Psoas muscle (tissue), 7 donors: ENCODE measurements at regions not wholly inside any gene's neighbourhood (a gene's known extent, or its start where the extent isn't known, plus 50 kb on each side); places are given as distances from the start of the nearest gene placed in this dataset.

Experiments used
- ATAC-seq, 4 donors: fragments of 200-7000 bp; cut with Tn5 transposase; one replicate each; pipeline ENCODE4 v1.9.1; 2020; ENCODE audit warnings: moderate library complexity in 3 of 4, mild to moderate bottlenecking in 2 of 4
- DNase-seq, 2 donors: peaks; one replicate each; pipeline ENCODE4 v3.0.0-alpha.2; 2020
- H3K27ac ChIP-seq: fragments of 200-600 bp; one replicate; pipeline ENCODE4 v1.8.0; 2022
- H3K27me3 ChIP-seq, 3 donors: fragments of 200-600 bp in 1 of 3; one replicate each; pipeline versions ENCODE4 v1.6.1 to v1.8.0; 2013 to 2022; ENCODE audit warnings: low read length in 2 of 3, mild to moderate bottlenecking in 2 of 3, moderate library complexity in 1 of 3; ENCODE audit not compliant: insufficient read depth in 3 of 3
- H3K36me3 ChIP-seq, 2 donors: fragments of 200-600 bp in 1 of 2; one replicate each; pipeline versions ENCODE4 v1.6.1 to v1.8.0; 2013 to 2022; ENCODE audit warnings: low read depth in 1 of 2, mild to moderate bottlenecking in 1 of 2, moderate library complexity in 1 of 2; ENCODE audit not compliant: insufficient read depth in 1 of 2
- H3K4me1 ChIP-seq: fragments of 200-600 bp; one replicate; pipeline ENCODE4 v1.8.0; 2022
- H3K4me3 ChIP-seq: fragments of 200-600 bp; one replicate; pipeline ENCODE4 v1.8.0; 2022; ENCODE audit warnings: mild to moderate bottlenecking
- H3K9me3 ChIP-seq: fragments of 200-600 bp; one replicate; pipeline ENCODE4 v1.8.0; 2022
- CTCF ChIP-seq: fragments of 200-600 bp; IDR thresholded peaks from one replicate; pipeline ENCODE4 v1.8.0; 2022; ENCODE audit warnings: antibody characterized with exemption
- WGBS, 3 donors: extraction: QIAGEN DNeasy Blood & Tissue Kit; methylation state at CpG; one replicate each; pipeline versions ENCODE4 v1.1.6 to v1.1.7; 2013; 5-methylcytosine and 5-hydroxymethylcytosine counted together
- intact Hi-C, 2 donors: fragments of 100-400 bp; cut with DNase I; formaldehyde crosslinking; loops; one replicate each; pipeline versions ENCODE4 v1.11.0 to v1.14.2; 2022
- donor health status: healthy with polysubstance abuse.
- donor health status: DM: no; HTN: no; CAD: no; lungs with moderate emphysema.
- donor health status: Bipolar disorder and iron deficiency.
- donor health status: healthy.
- donor health status: DM: yes; HTN: yes; CAD: no.
- donor health status: DM: no; HTN: no; CAD: no.
- donor health status: DM: yes; HTN: yes; CAD: no.

- Histone ChIP-seq H3K27me3 (no peaks in the 10 kb centered on the region), H3K27ac (no peak overlapping the region), H3K4me3 (no peak overlapping the region), H3K4me1 (no peaks in the 10 kb centered on the region), H3K36me3 (no peaks in the 10 kb centered on the region), H3K9me3 (no peaks in the 10 kb centered on the region)
- TF ChIP-seq CTCF = no peak
- DNase-seq (no peak), ATAC-seq (no peak)
- 93 to 100% (median 94%) methylated on average over 1 of the region's 1 CpG for WGBS, 3 donors
- intact Hi-C loops = no loop called here
Measured at GRCh38 chr3:162487138-162487537, 990.5 kb downstream of the OTOL1 start.

- H3K9me3 ChIP-seq = no peaks in the 10 kb centered on the region
- 81 to 93% (median 93%) methylated on average over 2 of the region's 2 CpGs for WGBS, 3 donors
- H3K4me1 ChIP-seq = no peaks in the 10 kb centered on the region
- DNase-seq (no peak), ATAC-seq (no peak)
- TF ChIP-seq CTCF = no peak
- no peaks in the 10 kb centered on the region for H3K36me3 ChIP-seq
- no peak overlapping the region for H3K27ac ChIP-seq
- no peaks in the 10 kb centered on the region for H3K27me3 ChIP-seq
- intact Hi-C loops = no loop called here
- H3K4me3 ChIP-seq = no peak overlapping the region
Measured at GRCh38 chr3:162489853-162490252, 993.2 kb downstream of the OTOL1 start.

- H3K27ac ChIP-seq = no peak overlapping the region
- ATAC-seq (no peak), DNase-seq (no peak)
- no peak overlapping the region for H3K4me3 ChIP-seq
- no peak for TF ChIP-seq CTCF
- no peaks in the 10 kb centered on the region for H3K4me1 ChIP-seq
- no peaks in the 10 kb centered on the region for H3K9me3 ChIP-seq
- WGBS, 3 donors = 26 to 35% (median 27%) methylated on average over 1 of the region's 1 CpG
- intact Hi-C loops = no loop called here
- no peaks in the 10 kb centered on the region for H3K36me3 ChIP-seq
- no peaks in the 10 kb centered on the region for H3K27me3 ChIP-seq
Measured at GRCh38 chr3:162491952-162492351, 995.3 kb downstream of the OTOL1 start.

- Histone ChIP-seq H3K4me3 (no peak overlapping the region), H3K27me3 (no peaks in the 10 kb centered on the region), H3K36me3 (no peaks in the 10 kb centered on the region), H3K9me3 (no peaks in the 10 kb centered on the region), H3K4me1 (no peaks in the 10 kb centered on the region), H3K27ac (no peak overlapping the region)
- DNase-seq = no peak
- no peak for TF ChIP-seq CTCF
- WGBS, 3 donors = 38 to 49% (median 40%) methylated on average over 4 of the region's 4 CpGs
- no peak for ATAC-seq
- intact Hi-C loops = no loop called here
Measured at GRCh38 chr3:162492446-162493081, 996.0 kb downstream of the OTOL1 start.

GRCh38 chr3:162498626-162499025 lies 1002.0 kb downstream of the OTOL1 start:
- H3K4me1 ChIP-seq = no peaks in the 10 kb centered on the region
- no peaks in the 10 kb centered on the region for H3K36me3 ChIP-seq
- 51 to 63% (median 61%) methylated on average over 2 of the region's 2 CpGs for WGBS, 3 donors
- no peak overlapping the region for H3K27ac ChIP-seq
- no peak for ATAC-seq
- no peak for TF ChIP-seq CTCF
- intact Hi-C loops = no loop called here
- H3K9me3 ChIP-seq = no peaks in the 10 kb centered on the region
- no peak overlapping the region for H3K4me3 ChIP-seq
- H3K27me3 ChIP-seq = no peaks in the 10 kb centered on the region
- no peak for DNase-seq
